GM12875 (cell line): ENCODE measurements at regions not wholly inside any gene's neighbourhood (a gene's known extent, or its start where the extent isn't known, plus 50 kb on each side); places are given as distances from the start of the nearest gene placed in this dataset.

Source experiments
- H3K4me3 ChIP-seq: one replicate; pipeline ENCODE4 v1.5.1; 2011; ENCODE audit warnings: low read depth, low read length, control low read depth
- CTCF ChIP-seq: IDR thresholded peaks from 2 replicates; pipeline ENCODE4 v1.5.1; 2011; ENCODE audit warnings: low read depth, mild to moderate bottlenecking, control low read depth, inconsistent platforms, low read length, moderate library complexity, borderline replicate concordance; ENCODE audit not compliant: insufficient read depth

GRCh38 chr13:68697551-68697950 is 1410.1 kb upstream of the ATXN8OS start:
- no peak overlapping the region for H3K4me3 ChIP-seq
- TF ChIP-seq CTCF, result no peak

- TF ChIP-seq CTCF, result no peak
These were observed 1410.7 kb upstream of the ATXN8OS start for GRCh38 chr13:68696907-68697306.

GRCh38 chr13:68692049-68692448 is 1415.6 kb upstream of the ATXN8OS start:
- no peak for TF ChIP-seq CTCF

More at GRCh38 chr13:68696907-68697306, 1410.7 kb upstream of the ATXN8OS start:
- no peak overlapping the region for H3K4me3 ChIP-seq

GRCh38 chr13:68690567-68690966 is 1417.1 kb upstream of the ATXN8OS start:
- TF ChIP-seq CTCF, result no peak
- H3K4me3 ChIP-seq, result no peak overlapping the region

More at GRCh38 chr13:68692049-68692448, 1415.6 kb upstream of the ATXN8OS start:
- no peak overlapping the region for H3K4me3 ChIP-seq

- TF ChIP-seq CTCF, result no peak
- no peak overlapping the region for H3K4me3 ChIP-seq
These were observed 1431.0 kb upstream of the ATXN8OS start for GRCh38 chr13:68676513-68677115.

- no peak for TF ChIP-seq CTCF
- no peak overlapping the region for H3K4me3 ChIP-seq
These were observed 1432.4 kb upstream of the ATXN8OS start for GRCh38 chr13:68675209-68675608.

GRCh38 chr13:68667863-68668262 is 1437.7 kb upstream of the PCDH9 start:
- TF ChIP-seq CTCF, result no peak
- H3K4me3 ChIP-seq, result no peak overlapping the region
